ENCODE measurements at regions not wholly inside any gene's neighbourhood (a gene's known extent, or its start where the extent isn't known, plus 50 kb on each side); places are given as distances from the start of the nearest gene placed in this dataset.

DNA sequence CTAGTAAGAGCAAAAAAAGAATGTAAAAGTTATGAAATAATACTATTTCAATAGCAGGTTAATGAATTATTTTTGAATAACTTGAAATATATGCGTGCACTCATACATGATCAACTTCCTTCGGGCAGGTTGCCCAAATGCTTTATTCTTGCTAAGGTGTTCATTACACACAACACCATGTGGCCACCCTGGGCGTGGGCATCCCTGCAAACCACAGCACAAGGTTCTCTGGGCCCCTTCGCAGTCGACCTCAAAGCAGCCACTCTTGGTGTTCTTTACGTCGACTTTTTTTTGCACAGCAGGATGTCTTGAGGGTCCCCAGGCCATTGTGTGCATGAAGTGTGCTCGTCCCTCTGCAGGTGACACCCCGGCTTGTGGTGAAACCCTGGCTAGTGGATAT, 300.7 kb upstream of the PITRM1 start:
- FAIRE-seq, result no peak
- no peak for DNase-seq (ENCODE audit: insufficient read length)
- TF ChIP-seq POLR2AphosphoS5 (IDR thresholded peaks at IDR 0.05; ENCODE audit: low read depth, low read length), result no peak
- no peak for TF ChIP-seq TAF1 (IDR thresholded peaks at IDR 0.05; ENCODE audit: borderline replicate concordance, low read depth, low read length)
- TF ChIP-seq POLR2A (IDR thresholded peaks at IDR 0.05; ENCODE audit: low read depth, low read length), result no peak

DNA sequence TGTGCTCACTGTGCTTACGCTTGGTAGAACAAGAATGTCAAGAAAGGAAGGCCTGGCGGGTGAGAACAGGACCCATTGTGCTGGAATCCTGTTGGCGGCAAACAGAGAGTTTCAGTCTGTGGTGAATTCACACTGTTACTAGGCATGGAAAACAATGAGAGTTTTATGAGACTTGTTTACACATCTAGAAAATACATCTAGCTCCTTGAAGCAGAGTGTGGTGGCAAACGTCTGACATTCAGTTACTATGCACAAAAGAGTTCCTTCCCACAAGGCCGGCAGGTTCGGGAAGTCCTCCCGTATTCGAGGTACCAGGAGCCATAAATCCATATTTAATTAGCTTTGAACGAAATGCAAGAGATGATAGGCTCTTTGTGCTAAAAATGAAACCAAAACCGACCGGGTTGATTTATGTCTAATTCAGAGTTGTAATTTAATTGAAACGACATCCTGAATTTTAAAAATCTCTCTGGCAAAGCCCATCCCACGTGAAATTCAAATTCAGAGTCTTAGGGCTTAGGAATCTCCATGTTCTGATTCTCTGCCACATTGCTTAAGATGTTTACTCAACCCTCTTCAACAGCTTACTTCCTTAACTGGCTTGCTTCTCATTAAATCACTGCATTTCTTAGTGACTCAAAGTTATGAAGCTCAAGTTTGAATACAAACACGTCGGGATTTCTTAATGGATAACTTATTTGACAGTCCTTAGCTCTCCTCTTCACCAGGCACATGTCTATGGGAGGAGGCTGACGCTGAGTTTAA, 299.9 kb upstream of the PITRM1 start:
- DNase-seq (ENCODE audit: insufficient read length) (no peak), FAIRE-seq (no peak)
- TF ChIP-seq POLR2A (IDR thresholded peaks at IDR 0.05; ENCODE audit: low read depth, low read length), result no peak
- TF ChIP-seq POLR2AphosphoS5 (IDR thresholded peaks at IDR 0.05; ENCODE audit: low read depth, low read length), result no peak
- TF ChIP-seq TAF1 (IDR thresholded peaks at IDR 0.05; ENCODE audit: borderline replicate concordance, low read depth, low read length), result no peak

DNA sequence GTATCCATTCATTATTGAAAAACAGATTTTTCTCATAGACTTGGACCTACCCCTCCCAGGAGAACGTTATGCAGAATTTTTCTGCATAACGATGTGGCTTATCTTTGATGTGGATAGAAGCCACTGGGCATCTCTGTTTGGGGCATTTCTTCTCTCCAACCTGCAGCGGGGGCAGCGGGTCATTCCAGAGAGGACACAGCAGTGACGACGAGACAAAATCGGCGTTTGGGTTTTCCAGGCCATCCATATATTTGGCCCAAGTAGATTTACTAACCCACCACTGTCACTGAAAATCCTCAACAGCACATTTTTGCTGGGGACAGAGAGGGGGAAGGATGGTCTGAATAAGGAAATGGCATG, 299.3 kb upstream of the PITRM1 start:
- TF ChIP-seq TAF1 (IDR thresholded peaks at IDR 0.05; ENCODE audit: borderline replicate concordance, low read depth, low read length) (no peak), POLR2A (IDR thresholded peaks at IDR 0.05; ENCODE audit: low read depth, low read length) (no peak), POLR2AphosphoS5 (IDR thresholded peaks at IDR 0.05; ENCODE audit: low read depth, low read length) (no peak)
- FAIRE-seq (no peak), DNase-seq (ENCODE audit: insufficient read length) (no peak)

- DNase-seq (ENCODE audit: insufficient read length), result no peak
- no peak for FAIRE-seq
- TF ChIP-seq POLR2AphosphoS5 (IDR thresholded peaks at IDR 0.05; ENCODE audit: low read depth, low read length) (no peak), TAF1 (IDR thresholded peaks at IDR 0.05; ENCODE audit: borderline replicate concordance, low read depth, low read length) (no peak), POLR2A (IDR thresholded peaks at IDR 0.05; ENCODE audit: low read depth, low read length) (no peak)
Observed at GRCh38 chr10:3471472-3471871, 298.9 kb upstream of the PITRM1 start.

GRCh38 chr10:3470191-3470590, 297.6 kb upstream of the PITRM1 start:
- TF ChIP-seq TAF1 (IDR thresholded peaks at IDR 0.05; ENCODE audit: borderline replicate concordance, low read depth, low read length) (no peak), POLR2AphosphoS5 (IDR thresholded peaks at IDR 0.05; ENCODE audit: low read depth, low read length) (no peak), POLR2A (IDR thresholded peaks at IDR 0.05; ENCODE audit: low read depth, low read length) (no peak)
- no peak for FAIRE-seq

GRCh38 chr10:3469639-3470020, 297.0 kb upstream of the PITRM1 start:
- no peak for FAIRE-seq
- TF ChIP-seq POLR2AphosphoS5 (IDR thresholded peaks at IDR 0.05; ENCODE audit: low read depth, low read length), result no peak
- TF ChIP-seq TAF1 (IDR thresholded peaks at IDR 0.05; ENCODE audit: borderline replicate concordance, low read depth, low read length), result no peak
- TF ChIP-seq POLR2A (IDR thresholded peaks at IDR 0.05; ENCODE audit: low read depth, low read length), result no peak
- no peak for DNase-seq (ENCODE audit: insufficient read length)

More at GRCh38 chr10:3470191-3470590, 297.6 kb upstream of the PITRM1 start:
- DNase-seq (ENCODE audit: insufficient read length), result no peak

DNA sequence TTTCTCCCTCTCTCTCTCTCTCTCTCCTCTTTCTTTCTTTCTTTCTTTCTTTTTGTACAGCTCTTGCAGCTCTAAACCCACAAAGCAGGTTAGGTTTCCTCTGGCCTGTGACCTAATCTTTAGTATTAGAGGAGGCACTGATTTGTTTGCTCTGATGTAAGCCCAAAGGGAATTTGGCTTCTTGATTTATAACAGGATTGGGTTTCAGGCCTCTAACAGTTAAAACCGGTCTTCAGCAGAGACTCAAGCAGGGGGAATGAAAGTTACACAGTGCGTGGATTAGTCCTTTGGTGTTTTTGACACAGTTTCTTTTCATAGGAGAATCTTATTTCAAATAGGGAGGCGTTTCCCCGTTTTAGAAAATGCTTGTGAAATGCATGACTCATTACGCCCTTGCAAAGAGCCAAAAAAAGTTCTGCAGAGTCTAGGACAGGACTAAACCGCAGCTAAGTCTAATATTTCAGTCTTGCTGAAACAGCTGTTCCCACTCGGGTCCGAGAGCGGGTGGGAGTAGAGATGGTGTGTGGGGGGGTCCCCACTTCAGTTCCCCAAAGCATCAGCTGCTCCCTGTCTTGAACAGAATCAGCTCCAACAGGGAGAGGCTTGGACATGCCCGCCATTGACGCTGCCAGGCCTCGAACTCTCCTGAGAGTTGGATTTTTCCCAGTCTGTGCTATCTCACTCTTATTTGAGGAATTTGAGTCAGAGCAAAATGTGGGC, 296.5 kb upstream of the PITRM1 start:
- no peak for TF ChIP-seq POLR2A (IDR thresholded peaks at IDR 0.05; ENCODE audit: low read depth, low read length)
- no peak for TF ChIP-seq TAF1 (IDR thresholded peaks at IDR 0.05; ENCODE audit: borderline replicate concordance, low read depth, low read length)
- TF ChIP-seq POLR2AphosphoS5 (IDR thresholded peaks at IDR 0.05; ENCODE audit: low read depth, low read length), result no peak
- FAIRE-seq, result no peak

DNA sequence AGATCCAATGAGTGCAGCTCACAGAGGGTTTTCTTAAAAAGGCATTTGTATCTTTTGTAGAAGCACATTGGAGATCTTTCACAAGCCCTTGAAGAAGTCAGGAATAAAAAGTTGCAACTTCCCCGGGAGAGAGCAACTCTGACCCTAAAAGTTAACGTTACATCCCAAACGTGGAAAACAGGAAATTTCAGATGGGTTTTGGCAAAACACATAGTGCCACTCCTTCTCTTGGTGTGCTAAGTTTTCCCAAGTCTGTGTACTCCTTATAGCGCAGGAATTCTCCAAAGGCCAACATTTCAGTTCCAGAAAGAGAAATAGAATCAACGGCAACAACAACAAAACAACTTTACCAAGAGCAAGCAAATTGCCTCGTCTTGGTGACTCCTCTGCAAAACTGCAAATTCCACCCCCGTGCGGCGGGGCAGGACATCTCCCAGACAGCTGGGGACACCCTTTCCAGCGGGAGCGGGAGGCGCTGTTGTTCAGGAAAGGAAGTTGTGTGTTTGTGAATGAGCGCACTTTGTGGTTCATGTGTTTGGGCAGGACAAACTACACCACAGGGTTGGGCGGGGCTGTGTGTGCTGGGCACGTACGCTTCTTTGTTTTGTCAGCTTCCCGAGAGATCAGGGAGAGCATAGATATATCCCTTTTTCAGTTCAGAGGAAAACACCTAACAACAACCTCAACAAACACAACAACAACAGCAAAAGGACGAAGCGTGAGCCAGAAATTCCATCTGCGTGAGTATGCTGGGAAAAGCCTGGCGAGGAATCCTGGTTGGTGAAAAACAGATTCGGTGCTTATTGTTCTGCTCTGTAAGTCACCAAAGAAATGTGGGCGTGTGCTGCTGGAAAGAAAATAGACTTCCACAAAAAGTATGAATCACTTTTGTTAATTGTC, 294.7 kb upstream of the PITRM1 start:
- FAIRE-seq (no peak), DNase-seq (ENCODE audit: insufficient read length) (no peak)
- TF ChIP-seq POLR2AphosphoS5 (IDR thresholded peaks at IDR 0.05; ENCODE audit: low read depth, low read length) (no peak), POLR2A (IDR thresholded peaks at IDR 0.05; ENCODE audit: low read depth, low read length) (no peak)

More for the DNA sequence above, 296.5 kb upstream of the PITRM1 start:
- DNase-seq (ENCODE audit: insufficient read length), result no peak

DNA sequence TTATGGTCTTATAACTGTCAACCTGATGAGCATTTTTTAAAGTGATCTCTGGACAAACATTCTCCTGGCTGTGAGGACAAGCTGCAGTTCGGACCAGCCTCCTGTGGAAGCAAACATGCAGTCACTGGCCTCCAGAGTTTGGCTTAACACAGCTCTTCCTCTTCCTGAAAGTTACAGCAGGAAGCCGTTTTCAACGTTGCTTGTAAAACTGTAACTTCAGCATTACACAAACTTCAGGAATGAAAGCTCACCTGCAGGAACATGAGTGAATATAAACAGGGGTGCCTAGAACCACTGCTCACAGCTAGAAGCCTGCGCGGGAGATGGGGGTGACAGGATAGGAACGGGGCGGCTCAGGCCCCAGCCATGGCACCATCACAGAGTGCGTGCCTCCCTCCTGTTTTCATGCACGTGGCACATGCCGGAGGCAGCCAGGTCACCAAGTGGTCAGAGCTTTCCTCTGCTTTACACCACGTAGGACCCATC, 292.9 kb upstream of the PITRM1 start:
- DNase-seq (ENCODE audit: insufficient read length) (no peak), FAIRE-seq (no peak)
- TF ChIP-seq POLR2AphosphoS5 (IDR thresholded peaks at IDR 0.05; ENCODE audit: low read depth, low read length) (no peak), POLR2A (IDR thresholded peaks at IDR 0.05; ENCODE audit: low read depth, low read length) (no peak), TAF1 (IDR thresholded peaks at IDR 0.05; ENCODE audit: borderline replicate concordance, low read depth, low read length) (no peak)

GRCh38 chr10:3464760-3465405, 292.3 kb upstream of the PITRM1 start:
- no peak for TF ChIP-seq TAF1 (IDR thresholded peaks at IDR 0.05; ENCODE audit: borderline replicate concordance, low read depth, low read length)
- no peak for TF ChIP-seq POLR2A (IDR thresholded peaks at IDR 0.05; ENCODE audit: low read depth, low read length)
- TF ChIP-seq POLR2AphosphoS5 (IDR thresholded peaks at IDR 0.05; ENCODE audit: low read depth, low read length), result no peak
- no peak for DNase-seq (ENCODE audit: insufficient read length)
- FAIRE-seq, result no peak

All from GM12892 (cell line).